K562 (cell line): ENCODE measurements at regions not wholly inside any gene's neighbourhood (a gene's known extent, or its start where the extent isn't known, plus 50 kb on each side); places are given as distances from the start of the nearest gene placed in this dataset.

ENCODE experiments used
- ATAC-seq: fragments of 200-7000 bp; cut with Tn5 transposase; 3 replicates; pipeline ENCODE4 v1.9.1; 2020; ENCODE audit warnings: moderate library complexity
- BruUV-seq: library from RNA; stranded (reverse); fragments of 400-500 nt; replicated peaks from 2 replicates; lab custom pipeline; 2021; lab: Mats Ljungman, UMichigan
- CTCF ChIA-PET: fragments of 300-600 bp; formaldehyde crosslinking; extraction: SDS; loops from one replicate; lab custom pipeline; 2021; ENCODE audit warnings: low intra/inter-chr PET ratio; lab: Yijun Ruan, JAX
- POLR2A ChIA-PET: fragments of 300-600, 350-650 bp; sonication (Branson Sonifier 250); formaldehyde crosslinking; extraction: SDS; loops from one replicate; lab custom pipeline; 2021; ENCODE audit warnings: antibody characterized with exemption, inconsistent platforms; lab: Yijun Ruan, JAX
- DNase-seq, 4 experiments: peaks; one replicate each; pipeline versions ENCODE4 v3.0.0 to v3.0.0-alpha.2; 2011 to 2018; ENCODE audit warnings: low spot score in 3 of 4, mixed read lengths in 3 of 4; ENCODE audit errors: extremely low read depth in 1 of 4
- FAIRE-seq: peaks from 2 replicates; lab custom pipeline; 2011; peaks lifted over from hg19 to GRCh38; lab: Jason Lieb, UNC
- H2AFZ ChIP-seq: 2 replicates; pipeline ENCODE4 v1.6.0; 2011; ENCODE audit warnings: low read depth, low read length, control low read depth, inconsistent platforms
- H3K27ac ChIP-seq: fragments of 200-600 bp; 3 replicates; pipeline ENCODE4 v1.8.0; 2011; ENCODE audit warnings: low read depth, mild to moderate bottlenecking, control low read depth, inconsistent platforms, low read length, moderate library complexity, mixed read lengths; ENCODE audit errors: extremely low read depth
- H3K27me3 ChIP-seq, 2 experiments: fragments of 300-600 bp in 1 of 2; 2 replicates in 1 of 2; 3 replicates in 1 of 2; pipeline versions ENCODE4 v1.6.0 to v1.8.0; 2011; ENCODE audit warnings: inconsistent platforms in 2 of 2, low read length in 2 of 2, mild to moderate bottlenecking in 1 of 2, mixed read lengths in 1 of 2, moderate library complexity in 1 of 2; ENCODE audit not compliant: control insufficient read depth in 2 of 2, insufficient read depth in 2 of 2
- H3K36me3 ChIP-seq: fragments of 300-600 bp; 3 replicates; pipeline ENCODE4 v1.8.0; 2011; ENCODE audit warnings: mild to moderate bottlenecking, low read length, inconsistent platforms; ENCODE audit not compliant: control insufficient read depth, insufficient read depth
- H3K4me1 ChIP-seq, 2 experiments: fragments of 200-600 bp in 1 of 2; replicated peaks in 1 of 2; 2 replicates in 1 of 2; 3 replicates in 1 of 2; pipeline versions ENCODE4 v1.5.1 to v1.8.0; 2011; ENCODE audit warnings: inconsistent platforms in 2 of 2, low read length in 2 of 2, mild to moderate bottlenecking in 1 of 2, mixed read lengths in 1 of 2, moderate library complexity in 1 of 2; ENCODE audit not compliant: control insufficient read depth in 2 of 2, insufficient read depth in 2 of 2
- H3K4me2 ChIP-seq: 2 replicates; pipeline ENCODE4 v1.6.1; 2011; ENCODE audit warnings: low read length, control low read depth, inconsistent platforms, mixed read lengths; ENCODE audit not compliant: insufficient read depth
- H3K4me3 ChIP-seq: fragments of 200-600 bp; sonication (generic), shearing (Covaris generic); 2 replicates; pipeline ENCODE4 v1.5.1; 2016; ENCODE audit warnings: control low read depth, inconsistent platforms
- H3K79me2 ChIP-seq: fragments of 200-600 bp; 3 replicates; pipeline ENCODE4 v1.8.0; 2011; ENCODE audit warnings: low read length, inconsistent platforms; ENCODE audit not compliant: control insufficient read depth, insufficient read depth
- H3K9ac ChIP-seq, 2 experiments: 2 replicates each; pipeline versions ENCODE4 v1.6.0 to v1.6.1; 2011; ENCODE audit warnings: low read depth in 2 of 2, low read length in 2 of 2, control low read depth in 1 of 2, inconsistent platforms in 1 of 2, mild to moderate bottlenecking in 1 of 2, mixed read lengths in 1 of 2; ENCODE audit not compliant: insufficient read depth in 1 of 2
- H3K9me1 ChIP-seq: one replicate; pipeline ENCODE4 v1.6.0; 2011; ENCODE audit warnings: inconsistent platforms, mild to moderate bottlenecking, low read length, moderate library complexity; ENCODE audit not compliant: control insufficient read depth, insufficient read depth
- H3K9me3 ChIP-seq: replicated peaks from 2 replicates; pipeline ENCODE4 v1.5.1; 2011; ENCODE audit warnings: low read depth, low read length, inconsistent platforms; ENCODE audit not compliant: control insufficient read depth, insufficient read depth
- H4K20me1 ChIP-seq: replicated peaks from 2 replicates; pipeline ENCODE4 v1.6.1; 2011; ENCODE audit warnings: low read length, inconsistent platforms, mixed read lengths; ENCODE audit not compliant: control insufficient read depth, insufficient read depth
- BACH1 ChIP-seq: fragments of 200-800 bp; sonication (Bioruptor generic); IDR thresholded peaks from 2 replicates; pipeline ENCODE4 v1.6.1; 2016; ENCODE audit warnings: missing genetic modification characterization, missing compliant biosample characterization
- BHLHE40 ChIP-seq: IDR thresholded peaks from 2 replicates; pipeline ENCODE4 v1.6.1; 2011; ENCODE audit warnings: low read length, improper control_type of control experiment
- BRCA1 ChIP-seq, 2 experiments: fragments of 450-650 bp in 1 of 2; sonication (generic) in 1 of 2; formaldehyde crosslinking in 1 of 2; IDR thresholded peaks; 2 replicates each; pipeline versions ENCODE4 v1.5.0 to v1.6.1; 2017 to 2020; ENCODE audit warnings: mild to moderate bottlenecking in 1 of 2, missing genetic modification reagents in 1 of 2
- CBFA2T2 ChIP-seq: fragments of 450-650 bp; conservative IDR thresholded peaks from 2 replicates; pipeline ENCODE4 v1.6.1; 2017; ENCODE audit warnings: mild to moderate bottlenecking
- DPF2 ChIP-seq: fragments of 450-650 bp; IDR thresholded peaks from 2 replicates; pipeline ENCODE4 v1.6.1; 2016
- E2F3 ChIP-seq: fragments of 250-450 bp; sonication (Bioruptor Pico); IDR thresholded peaks from 2 replicates; pipeline ENCODE4 v1.4.0; 2020; ENCODE audit warnings: mild to moderate bottlenecking
- FOXM1 ChIP-seq, 2 experiments: fragments of 450-650 bp in 1 of 2; sonication (generic) in 1 of 2; formaldehyde crosslinking in 1 of 2; IDR thresholded peaks; 2 replicates each; pipeline versions ENCODE4 v1.6.1 to v1.9.0; 2017 to 2022; ENCODE audit warnings: low read depth in 2 of 2, mild to moderate bottlenecking in 2 of 2, missing genetic modification reagents in 1 of 2, moderate library complexity in 1 of 2
- HDAC1 ChIP-seq, 2 experiments: fragments of 450-650 bp; IDR thresholded peaks; 2 replicates each; pipeline ENCODE4 v1.6.1; 2016 to 2017; ENCODE audit warnings: inconsistent platforms in 1 of 2, mild to moderate bottlenecking in 1 of 2, moderate library complexity in 1 of 2
- IFI16 ChIP-seq: fragments of 250-450 bp; sonication (Bioruptor Pico); IDR thresholded peaks from 2 replicates; pipeline ENCODE4 v2.1.2; 2022; ENCODE audit warnings: mild to moderate bottlenecking, inconsistent platforms
- MAFG ChIP-seq: fragments of 450-650 bp; conservative IDR thresholded peaks from 2 replicates; pipeline ENCODE4 v1.6.1; 2016; ENCODE audit warnings: missing genetic modification characterization, missing compliant biosample characterization
- NFE2 ChIP-seq: IDR thresholded peaks from 2 replicates; pipeline ENCODE4 v1.6.1; 2014; ENCODE audit warnings: antibody characterized with exemption, low read depth
- POLR2AphosphoS2 ChIP-seq: IDR thresholded peaks from 2 replicates; pipeline ENCODE4 v1.6.1; 2012; ENCODE audit warnings: low read length, improper control_type of control experiment
- SIX5 ChIP-seq, 2 experiments: IDR thresholded peaks; 2 replicates each; pipeline ENCODE4 v1.6.1; 2011; ENCODE audit warnings: low read length in 2 of 2, borderline replicate concordance in 1 of 2, low read depth in 1 of 2, mild to moderate bottlenecking in 1 of 2, moderate library complexity in 1 of 2; ENCODE audit not compliant: insufficient read depth in 1 of 2
- TCFL5 ChIP-seq: fragments of 250-450 bp; sonication (Bioruptor Pico); conservative IDR thresholded peaks from 2 replicates; pipeline ENCODE4 v1.6.1; 2021; ENCODE audit warnings: mild to moderate bottlenecking, moderate library complexity, matching md5 sums
- ZBTB1 ChIP-seq: sonication (generic); formaldehyde crosslinking; IDR thresholded peaks from 2 replicates; pipeline ENCODE4 v1.8.1; 2023; ENCODE audit warnings: missing genetic modification reagents, low read depth, mild to moderate bottlenecking, borderline replicate concordance
- ZNF24 ChIP-seq: fragments of 450-650 bp; IDR thresholded peaks from 2 replicates; pipeline ENCODE4 v1.6.1; 2016
- ZNF277 ChIP-seq: fragments of 250-450 bp; sonication (Bioruptor Pico); IDR thresholded peaks from 2 replicates; pipeline ENCODE4 v1.8.0; 2022; ENCODE audit warnings: inconsistent platforms, mild to moderate bottlenecking, moderate library complexity, borderline replicate concordance
- ZNF395 ChIP-seq: fragments of 200-800 bp; sonication (Bioruptor generic); IDR thresholded peaks from 2 replicates; pipeline ENCODE4 v1.6.1; 2017; ENCODE audit warnings: missing genetic modification characterization, missing compliant biosample characterization
- ZNF444 ChIP-seq: fragments of 250-450 bp; sonication (Bioruptor Pico); IDR thresholded peaks from 2 replicates; pipeline ENCODE4 v1.4.0; 2020; ENCODE audit warnings: mild to moderate bottlenecking, moderate library complexity
- ZNF507 ChIP-seq: conservative IDR thresholded peaks from 2 replicates; pipeline ENCODE4 v1.6.1; 2017; ENCODE audit warnings: missing genetic modification characterization, missing compliant biosample characterization
- WGBS: fragments of 100-300 bp; shearing (Covaris generic); methylation state at CpG from one replicate; pipeline ENCODE4 v1.1.6; 2016; ENCODE audit warnings: low coverage, mixed read lengths; ENCODE audit not compliant: insufficient coverage; ENCODE audit errors: missing lambda C conversion rate; 5-methylcytosine and 5-hydroxymethylcytosine counted together
- in situ Hi-C: fragments of 300-500 bp; cut with MboI; formaldehyde crosslinking; loops from 4 replicates; pipeline ENCODE4 v1.15.0; 2018; ENCODE audit warnings: inconsistent platforms, mixed read lengths
- intact Hi-C: fragments of 100-400 bp; cut with micrococcal nuclease; formaldehyde crosslinking; loops from 2 replicates; pipeline ENCODE4 v1.14.2; 2022

DNA sequence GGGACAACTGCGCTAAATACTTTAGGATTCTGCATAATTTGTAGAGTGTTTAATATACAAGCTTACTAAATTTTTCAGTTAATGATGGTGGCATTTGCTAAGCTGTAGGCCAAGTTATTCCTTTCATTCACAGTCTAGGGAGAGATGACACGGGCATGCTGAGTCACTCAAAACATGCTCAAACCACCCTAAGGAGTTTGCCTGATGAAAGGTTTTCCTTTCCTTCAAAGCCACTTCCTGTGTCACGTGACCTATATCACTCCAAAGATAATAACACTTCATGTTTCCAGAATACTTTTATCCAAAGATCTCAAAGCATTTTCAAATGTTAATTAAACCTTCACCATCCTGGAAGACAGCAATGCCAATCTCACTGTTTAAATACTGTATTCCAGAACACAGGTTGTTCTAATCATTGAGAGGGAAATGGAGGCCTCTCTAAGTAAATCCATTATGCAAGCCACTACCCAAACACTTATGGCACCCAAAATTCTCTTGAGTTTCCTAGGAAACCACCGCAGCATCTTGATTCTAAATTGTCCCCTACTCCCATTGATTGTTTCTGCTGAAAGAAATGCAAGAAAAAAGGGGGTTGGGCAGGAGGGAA, 207.0 kb upstream of the CDKN3 start (continued):
- no peak for TF ChIP-seq ZNF395
- no peak for TF ChIP-seq SIX5 (IDR thresholded peaks at IDR 0.05; ENCODE audit: borderline replicate concordance in 1 of 2, insufficient read depth in 1 of 2, low read depth in 1 of 2, low read length in 2 of 2)
- TF ChIP-seq NFE2, result peak; percentile 73
- TF ChIP-seq BACH1 (tag), result peak; percentile 38; the same call in 1 of the 2 replicates
- TF ChIP-seq MAFG (tag), result peak; percentile 34; the same call in 1 of the 2 replicates
- TF ChIP-seq BHLHE40, result 0 out of 2 replicates have a peak, but pooled peaks have one; percentile 9
- TF ChIP-seq CBFA2T2, result peak; percentile 31; the same call in 1 of the 2 replicates
- no peak for TF ChIP-seq ZNF507

DNA sequence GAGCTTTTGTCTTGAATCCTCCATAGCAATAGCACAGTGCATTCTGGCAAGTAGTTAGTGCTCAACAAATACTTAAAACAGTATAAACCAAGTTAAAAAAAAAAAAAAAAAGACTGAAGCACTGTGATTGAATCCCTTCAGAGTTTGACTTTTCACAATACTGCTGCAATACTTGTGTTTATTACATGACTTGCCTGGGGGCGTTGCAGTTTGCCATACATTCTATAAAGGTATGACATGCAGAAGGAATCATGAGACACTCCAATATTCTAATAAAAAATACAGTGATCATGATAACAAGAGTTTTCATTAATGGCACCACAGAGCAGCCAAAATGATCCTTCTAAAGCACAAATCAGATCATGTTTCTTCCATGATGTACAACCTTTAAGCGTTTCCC, 205.0 kb upstream of the CDKN3 start:
- WGBS, result 0% methylated on average over 2 of the region's 2 CpGs
- BruUV-seq, result no TSS peak
- POLR2A ChIA-PET, result no interaction called here
- intact Hi-C loops (no loop called here), in situ Hi-C loops (no loop called here)
- Histone ChIP-seq H4K20me1 (no peaks in the 10 kb centered on the region), H3K27me3 (no peaks in the 10 kb centered on the region), H2AFZ (no peak overlapping the region), H3K9me1 (no peaks in the 10 kb centered on the region), H3K79me2 (no peaks in the 10 kb centered on the region), H3K9ac (no peak overlapping the region), H3K36me3 (no peaks in the 10 kb centered on the region), H3K4me3 (no peak overlapping the region), H3K27ac (no peak overlapping the region), H3K9me3 (no peaks in the 10 kb centered on the region), H3K4me2 (no peak overlapping the region), H3K4me1 (no peaks in the 10 kb centered on the region)
- ATAC-seq, result no peak
- no peak for FAIRE-seq
- no peak for DNase-seq
- CTCF ChIA-PET, result no interaction called here
- no peak for TF ChIP-seq E2F3 (CRISPR knock-in tag)
- TF ChIP-seq ZNF277 (CRISPR knock-in tag), result no peak
- no peak for TF ChIP-seq HDAC1 (IDR thresholded peaks at IDR 0.05)
- no peak for TF ChIP-seq TCFL5 (CRISPR knock-in tag)
- no peak for TF ChIP-seq POLR2AphosphoS2
- TF ChIP-seq IFI16 (CRISPR knock-in tag), result no peak
- TF ChIP-seq BRCA1 (IDR thresholded peaks at IDR 0.05), result no peak
- no peak for TF ChIP-seq BRCA1 (CRISPR knock-in tag; IDR thresholded peaks at IDR 0.05)
- no peak for TF ChIP-seq ZNF444
- no peak for TF ChIP-seq ZNF24
- TF ChIP-seq ZBTB1, result no peak
- no peak for TF ChIP-seq DPF2
- no peak for TF ChIP-seq FOXM1 (IDR thresholded peaks at IDR 0.05; ENCODE audit: low read depth)
- TF ChIP-seq FOXM1 (CRISPR knock-in tag; IDR thresholded peaks at IDR 0.05; ENCODE audit: low read depth), result no peak
